ENCODE measurements at regions not wholly inside any gene's neighbourhood (a gene's known extent, or its start where the extent isn't known, plus 50 kb on each side); places are given as distances from the start of the nearest gene placed in this dataset.

DNA sequence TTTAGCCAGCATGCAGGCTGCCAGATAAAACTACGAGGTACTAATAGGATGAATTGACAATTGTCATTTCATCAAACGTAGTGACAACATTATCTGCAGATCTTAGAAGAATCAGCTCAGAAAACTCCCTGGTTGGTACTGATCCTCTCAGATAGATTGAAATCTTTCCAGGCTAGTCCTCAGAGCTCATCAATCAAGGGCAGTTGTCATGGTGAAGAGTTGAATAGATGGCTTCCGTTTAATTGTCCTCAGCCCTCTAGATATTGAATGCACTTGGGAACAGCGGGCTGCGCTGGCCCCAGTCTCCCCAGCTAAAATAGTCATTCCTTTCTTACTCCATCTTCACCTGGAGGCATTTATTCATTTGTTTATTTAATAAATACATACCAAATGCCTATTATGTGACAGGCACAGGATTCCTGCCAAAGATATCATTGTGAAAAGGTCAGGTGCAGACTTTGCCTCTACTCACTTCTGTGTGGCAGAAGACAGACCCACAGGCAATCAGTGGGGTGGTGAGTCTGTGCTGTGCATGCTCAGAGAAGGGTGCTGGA is 1081.6 kb downstream of the TYW1 start:
- TF ChIP-seq, protein P1, sequence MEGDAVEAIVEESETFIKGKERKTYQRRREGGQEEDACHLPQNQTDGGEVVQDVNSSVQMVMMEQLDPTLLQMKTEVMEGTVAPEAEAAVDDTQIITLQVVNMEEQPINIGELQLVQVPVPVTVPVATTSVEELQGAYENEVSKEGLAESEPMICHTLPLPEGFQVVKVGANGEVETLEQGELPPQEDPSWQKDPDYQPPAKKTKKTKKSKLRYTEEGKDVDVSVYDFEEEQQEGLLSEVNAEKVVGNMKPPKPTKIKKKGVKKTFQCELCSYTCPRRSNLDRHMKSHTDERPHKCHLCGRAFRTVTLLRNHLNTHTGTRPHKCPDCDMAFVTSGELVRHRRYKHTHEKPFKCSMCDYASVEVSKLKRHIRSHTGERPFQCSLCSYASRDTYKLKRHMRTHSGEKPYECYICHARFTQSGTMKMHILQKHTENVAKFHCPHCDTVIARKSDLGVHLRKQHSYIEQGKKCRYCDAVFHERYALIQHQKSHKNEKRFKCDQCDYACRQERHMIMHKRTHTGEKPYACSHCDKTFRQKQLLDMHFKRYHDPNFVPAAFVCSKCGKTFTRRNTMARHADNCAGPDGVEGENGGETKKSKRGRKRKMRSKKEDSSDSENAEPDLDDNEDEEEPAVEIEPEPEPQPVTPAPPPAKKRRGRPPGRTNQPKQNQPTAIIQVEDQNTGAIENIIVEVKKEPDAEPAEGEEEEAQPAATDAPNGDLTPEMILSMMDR (IDR thresholded peaks at IDR 0.05), result no peak
- no peak for TF ChIP-seq POLR2A (IDR thresholded peaks at IDR 0.05)
